ENCODE measurements at regions not wholly inside any gene's neighbourhood (a gene's known extent, or its start where the extent isn't known, plus 50 kb on each side); places are given as distances from the start of the nearest gene placed in this dataset.

GRCh38 chr21:14697769-14698168 lies 151.7 kb upstream of the SAMSN1 start:
- no peak for ATAC-seq (ENCODE audit: low FRiP score in 2 of 2)
- Histone ChIP-seq H3K4me3 (no peak overlapping the region), H3K27me3 (no peaks in the 10 kb centered on the region), H3K9me3 (no peaks in the 10 kb centered on the region), H3K27ac (no peak overlapping the region), H3K4me1 (no peaks in the 10 kb centered on the region), H3K36me3 (no peaks in the 10 kb centered on the region)
- WGBS, 2 donors, result 93% methylated on average over 1 of the region's 1 CpG
- TF ChIP-seq EP300 (IDR thresholded peaks at IDR 0.05) (no peak), POLR2AphosphoS5 (IDR thresholded peaks at IDR 0.05) (no peak), POLR2A (IDR thresholded peaks at IDR 0.05) (no peak), CTCF (IDR thresholded peaks at IDR 0.05) (no peak)
- no peak for DNase-seq

- no peak for DNase-seq
- WGBS, 2 donors, result 58 to 62% methylated on average over 1 of the region's 1 CpG
- ATAC-seq (ENCODE audit: low FRiP score in 2 of 2), result no peak
Observed at GRCh38 chr21:14694817-14695216, 148.7 kb upstream of the SAMSN1 start.

GRCh38 chr21:14693997-14694396 lies 147.9 kb upstream of the SAMSN1 start:
- Histone ChIP-seq H3K36me3 (no peaks in the 10 kb centered on the region), H3K27ac (no peak overlapping the region), H3K4me3 (no peak overlapping the region), H3K9me3 (no peaks in the 10 kb centered on the region), H3K4me1 (no peaks in the 10 kb centered on the region), H3K27me3 (no peaks in the 10 kb centered on the region)
- TF ChIP-seq POLR2AphosphoS5 (IDR thresholded peaks at IDR 0.05) (no peak), POLR2A (IDR thresholded peaks at IDR 0.05) (no peak), EP300 (IDR thresholded peaks at IDR 0.05) (no peak), CTCF (IDR thresholded peaks at IDR 0.05) (no peak)
- 89 to 91% methylated on average over 3 of the region's 3 CpGs for WGBS, 2 donors
- ATAC-seq (ENCODE audit: low FRiP score in 2 of 2) (no peak), DNase-seq (no peak)

More at GRCh38 chr21:14694817-14695216, 148.7 kb upstream of the SAMSN1 start:
- no peak overlapping the region for H3K27ac ChIP-seq
- H3K27me3 ChIP-seq, result no peaks in the 10 kb centered on the region
- no peaks in the 10 kb centered on the region for H3K36me3 ChIP-seq
- H3K4me1 ChIP-seq, result no peaks in the 10 kb centered on the region
- H3K9me3 ChIP-seq, result no peaks in the 10 kb centered on the region
- TF ChIP-seq POLR2AphosphoS5 (IDR thresholded peaks at IDR 0.05) (no peak), CTCF (IDR thresholded peaks at IDR 0.05) (no peak), EP300 (IDR thresholded peaks at IDR 0.05) (no peak), POLR2A (IDR thresholded peaks at IDR 0.05) (no peak)
- H3K4me3 ChIP-seq, result no peak overlapping the region

- Histone ChIP-seq H3K4me1 (peaks cover 0 to under 1% (median 0%) of the 10 kb centered on the region in 4 donors), H3K27ac (no peak overlapping the region), H3K9me3 (no peaks in the 10 kb centered on the region), H3K4me3 (no peak overlapping the region), H3K36me3 (no peaks in the 10 kb centered on the region), H3K27me3 (no peaks in the 10 kb centered on the region)
- ATAC-seq (ENCODE audit: low FRiP score in 2 of 2) (no peak), DNase-seq (no peak)
- TF ChIP-seq CTCF (IDR thresholded peaks at IDR 0.05), result no peak
- no peak for TF ChIP-seq POLR2A (IDR thresholded peaks at IDR 0.05)
- no peak for TF ChIP-seq EP300 (IDR thresholded peaks at IDR 0.05)
- no peak for TF ChIP-seq POLR2AphosphoS5 (IDR thresholded peaks at IDR 0.05)
- 59 to 62% methylated on average over 5 of the region's 5 CpGs for WGBS, 2 donors
Observed at GRCh38 chr21:14691914-14692313, 145.8 kb upstream of the SAMSN1 start.

- no peak for ATAC-seq (ENCODE audit: low FRiP score in 2 of 2)
Observed at GRCh38 chr21:14690886-14691285, 144.8 kb upstream of the SAMSN1 start.

More at GRCh38 chr21:14690886-14691285, 144.8 kb upstream of the SAMSN1 start:
- no peaks in the 10 kb centered on the region for H3K9me3 ChIP-seq
- H3K4me3 ChIP-seq, result no peak overlapping the region
- no peak for DNase-seq
- no peaks in the 10 kb centered on the region for H3K36me3 ChIP-seq
- no peaks in the 10 kb centered on the region for H3K27me3 ChIP-seq
- no peak overlapping the region for H3K27ac ChIP-seq
- H3K4me1 ChIP-seq, result peaks cover 0 to 4% (median 0%) of the 10 kb centered on the region in 4 donors
- TF ChIP-seq POLR2A (IDR thresholded peaks at IDR 0.05) (no peak), EP300 (IDR thresholded peaks at IDR 0.05) (no peak), CTCF (IDR thresholded peaks at IDR 0.05) (no peak), POLR2AphosphoS5 (IDR thresholded peaks at IDR 0.05) (no peak)
- 67 to 77% methylated on average over 2 of the region's 2 CpGs for WGBS, 2 donors
